ENCODE measurements at regions not wholly inside any gene's neighbourhood (a gene's known extent, or its start where the extent isn't known, plus 50 kb on each side); places are given as distances from the start of the nearest gene placed in this dataset.

DNA sequence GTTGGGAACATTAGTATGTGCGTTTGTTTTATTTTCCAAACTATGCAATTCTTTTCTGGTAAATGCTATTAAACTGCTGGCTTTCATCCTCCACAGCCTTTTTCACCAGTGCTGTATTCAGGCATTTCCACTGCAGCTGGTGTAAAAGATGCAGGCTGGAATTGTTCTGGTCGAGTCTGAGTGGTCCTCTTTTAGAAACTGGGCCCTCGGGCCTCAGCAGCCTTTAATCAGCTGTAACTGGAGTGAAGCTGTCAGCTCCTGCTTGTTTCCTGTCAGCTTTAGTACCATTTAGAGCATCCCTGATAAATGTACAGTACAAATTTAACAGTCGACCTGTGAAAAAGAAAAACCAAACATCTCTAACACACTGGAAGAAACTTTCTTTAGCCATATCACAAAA, 979.6 kb downstream of the TFAP2A start:
- TF ChIP-seq, protein P1, sequence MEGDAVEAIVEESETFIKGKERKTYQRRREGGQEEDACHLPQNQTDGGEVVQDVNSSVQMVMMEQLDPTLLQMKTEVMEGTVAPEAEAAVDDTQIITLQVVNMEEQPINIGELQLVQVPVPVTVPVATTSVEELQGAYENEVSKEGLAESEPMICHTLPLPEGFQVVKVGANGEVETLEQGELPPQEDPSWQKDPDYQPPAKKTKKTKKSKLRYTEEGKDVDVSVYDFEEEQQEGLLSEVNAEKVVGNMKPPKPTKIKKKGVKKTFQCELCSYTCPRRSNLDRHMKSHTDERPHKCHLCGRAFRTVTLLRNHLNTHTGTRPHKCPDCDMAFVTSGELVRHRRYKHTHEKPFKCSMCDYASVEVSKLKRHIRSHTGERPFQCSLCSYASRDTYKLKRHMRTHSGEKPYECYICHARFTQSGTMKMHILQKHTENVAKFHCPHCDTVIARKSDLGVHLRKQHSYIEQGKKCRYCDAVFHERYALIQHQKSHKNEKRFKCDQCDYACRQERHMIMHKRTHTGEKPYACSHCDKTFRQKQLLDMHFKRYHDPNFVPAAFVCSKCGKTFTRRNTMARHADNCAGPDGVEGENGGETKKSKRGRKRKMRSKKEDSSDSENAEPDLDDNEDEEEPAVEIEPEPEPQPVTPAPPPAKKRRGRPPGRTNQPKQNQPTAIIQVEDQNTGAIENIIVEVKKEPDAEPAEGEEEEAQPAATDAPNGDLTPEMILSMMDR (IDR thresholded peaks at IDR 0.05; ENCODE audit: low read depth, low read length) = no peak
- Histone ChIP-seq H3K27me3 (peaks cover 36% of the 10 kb centered on the region), H3K9me3 (ENCODE audit: low read depth) (no peaks in the 10 kb centered on the region), H3K4me3 (no peak overlapping the region), H3K36me3 (no peaks in the 10 kb centered on the region), H3K4me1 (ENCODE audit: low read depth) (peaks cover 7% of the 10 kb centered on the region), H3K27ac (no peak overlapping the region)
- peak in 1 of 2 donors; percentile 76 for DNase-seq (ENCODE audit: low read depth in 1 of 2, low spot score in 1 of 2)

DNA sequence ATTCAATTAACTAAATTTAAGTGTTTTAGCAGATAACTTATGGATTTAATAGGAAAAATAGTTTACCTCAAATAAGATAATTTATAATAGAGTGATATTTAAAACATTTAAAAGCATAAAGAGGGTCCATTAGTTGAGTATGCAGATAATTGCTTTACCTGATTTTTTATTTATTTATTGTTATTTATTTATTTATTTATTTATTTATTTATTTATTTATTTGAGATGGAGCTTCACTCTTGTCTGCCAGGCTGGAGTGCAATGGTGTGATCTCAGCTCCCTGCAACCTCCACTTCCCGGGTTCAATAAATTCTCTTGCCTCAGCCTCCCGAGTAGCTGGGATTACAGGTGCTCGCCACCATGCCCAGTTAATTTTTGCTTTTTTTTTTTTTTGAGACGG, 982.9 kb downstream of the TFAP2A start:
- H3K9me3 ChIP-seq (ENCODE audit: low read depth) = no peaks in the 10 kb centered on the region
- no peak for DNase-seq (ENCODE audit: low read depth in 1 of 2, low spot score in 1 of 2)
- H3K4me1 ChIP-seq (ENCODE audit: low read depth) = peaks cover 7% of the 10 kb centered on the region
- no peak overlapping the region for H3K4me3 ChIP-seq
- H3K27ac ChIP-seq = no peak overlapping the region
- peaks cover 7% of the 10 kb centered on the region for H3K27me3 ChIP-seq
- TF ChIP-seq, protein P1 (IDR thresholded peaks at IDR 0.05; ENCODE audit: low read depth, low read length) = no peak
- no peaks in the 10 kb centered on the region for H3K36me3 ChIP-seq

DNA sequence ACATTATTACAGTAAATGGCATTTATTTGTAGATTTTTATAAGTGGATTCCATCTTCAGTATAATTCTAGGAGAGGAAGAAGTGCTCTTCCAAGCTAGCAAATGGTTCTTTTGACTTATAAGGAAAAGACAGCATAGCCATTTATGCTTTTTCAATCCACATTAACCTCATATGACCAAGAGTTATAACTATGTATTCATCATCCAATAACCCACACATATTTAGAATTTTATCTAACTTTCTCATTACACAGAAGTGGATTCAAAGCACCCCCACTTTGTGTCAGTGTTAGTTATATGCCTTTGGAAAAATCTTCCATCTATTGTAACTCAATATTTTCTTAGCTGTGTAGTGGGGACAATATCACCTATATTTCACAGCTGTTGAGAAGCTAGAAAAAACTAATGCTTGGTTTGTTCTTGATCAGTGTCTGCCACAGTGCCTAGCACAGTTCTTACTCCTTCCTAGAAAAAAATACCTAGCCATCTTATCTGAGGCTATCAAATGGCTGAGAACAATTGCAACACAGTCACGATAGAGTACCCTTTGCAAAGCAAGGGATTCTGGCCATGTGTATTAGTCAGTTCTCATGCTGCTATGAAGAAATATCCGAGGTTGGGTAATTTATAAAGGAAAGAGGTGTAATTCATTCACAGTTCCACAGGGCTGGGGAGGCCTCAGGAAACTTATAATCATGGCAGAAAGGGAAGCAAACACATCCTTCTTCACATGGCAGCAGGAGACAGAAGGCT, 986.3 kb downstream of the TFAP2A start:
- no peaks in the 10 kb centered on the region for H3K9me3 ChIP-seq (ENCODE audit: low read depth)
- TF ChIP-seq, protein P1 (IDR thresholded peaks at IDR 0.05; ENCODE audit: low read depth, low read length) = no peak
- no peak overlapping the region for H3K27ac ChIP-seq
- peak in 1 of 2 donors; percentile 15 for DNase-seq (ENCODE audit: low read depth in 1 of 2, low spot score in 1 of 2)
- no peak overlapping the region for H3K4me3 ChIP-seq
- peaks cover 12% of the 10 kb centered on the region for H3K27me3 ChIP-seq
- no peaks in the 10 kb centered on the region for H3K36me3 ChIP-seq
- H3K4me1 ChIP-seq (ENCODE audit: low read depth) = no peaks in the 10 kb centered on the region

DNA sequence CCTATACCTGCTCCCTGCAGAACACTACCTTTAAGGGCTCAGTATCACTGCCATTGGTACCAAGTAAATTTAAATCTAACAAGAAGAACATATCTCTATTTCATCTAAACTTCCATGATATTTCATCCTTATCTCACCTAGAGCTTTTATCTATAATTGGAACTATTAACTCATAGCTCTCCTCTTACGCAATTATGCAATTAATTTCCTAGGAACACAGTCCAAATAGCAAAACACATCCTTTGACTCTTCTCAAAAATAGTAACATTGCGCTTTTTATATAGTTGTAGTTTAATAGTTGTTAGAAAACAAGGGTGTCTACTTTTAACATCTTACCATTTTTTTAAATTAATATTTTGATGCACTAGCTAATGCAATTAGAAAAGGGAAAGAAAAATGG, 986.8 kb upstream of the SLC35B3 start:
- no peaks in the 10 kb centered on the region for H3K36me3 ChIP-seq
- H3K27me3 ChIP-seq = peaks cover 7% of the 10 kb centered on the region
- no peak overlapping the region for H3K4me3 ChIP-seq
- no peak overlapping the region for H3K27ac ChIP-seq
- H3K9me3 ChIP-seq (ENCODE audit: low read depth) = no peaks in the 10 kb centered on the region
- TF ChIP-seq, protein P1 (IDR thresholded peaks at IDR 0.05; ENCODE audit: low read depth, low read length) = no peak
- DNase-seq (ENCODE audit: low read depth in 1 of 2, low spot score in 1 of 2) = no peak
- no peaks in the 10 kb centered on the region for H3K4me1 ChIP-seq (ENCODE audit: low read depth)

DNA sequence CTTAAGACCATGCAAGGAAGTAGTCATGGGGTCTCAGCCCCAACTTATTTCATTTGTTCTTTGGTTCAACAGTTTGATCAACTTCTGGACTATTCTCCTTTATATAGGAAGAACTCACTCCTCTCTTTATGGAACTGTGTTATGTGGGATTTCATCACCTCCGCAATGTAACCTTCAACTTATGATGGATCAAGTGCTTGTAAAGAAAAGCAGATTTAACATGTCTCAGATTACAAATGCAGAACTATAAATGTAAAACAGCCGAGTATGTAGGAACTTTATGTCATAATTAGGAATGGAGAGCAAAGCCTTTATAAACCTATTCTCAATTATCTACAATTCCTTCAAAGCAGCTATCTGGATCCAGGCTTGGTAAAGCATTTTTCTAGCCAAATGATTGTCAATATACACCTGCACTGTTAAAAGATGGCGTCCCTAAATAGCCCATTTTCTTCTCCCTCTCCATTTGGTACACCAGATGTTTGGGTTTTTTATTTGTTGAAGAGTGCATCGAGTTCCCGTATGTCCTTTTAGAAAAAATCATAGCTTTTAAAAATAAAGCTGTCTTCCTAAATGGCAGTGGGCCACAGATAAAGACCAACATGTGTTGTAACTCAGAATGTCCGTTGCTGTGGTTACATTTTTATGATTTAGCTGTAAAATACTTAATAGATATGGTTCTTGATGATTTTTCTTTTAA, 985.1 kb upstream of the SLC35B3 start:
- Histone ChIP-seq H3K36me3 (no peaks in the 10 kb centered on the region), H3K27ac (no peak overlapping the region), H3K27me3 (no peaks in the 10 kb centered on the region), H3K9me3 (ENCODE audit: low read depth) (no peaks in the 10 kb centered on the region), H3K4me1 (ENCODE audit: low read depth) (no peaks in the 10 kb centered on the region), H3K4me3 (no peak overlapping the region)
- no peak for DNase-seq (ENCODE audit: low read depth in 1 of 2, low spot score in 1 of 2)
- TF ChIP-seq, protein P1 (IDR thresholded peaks at IDR 0.05; ENCODE audit: low read depth, low read length) = no peak
